DMS153 (cell line): ENCODE measurements at regions not wholly inside any gene's neighbourhood (a gene's known extent, or its start where the extent isn't known, plus 50 kb on each side); places are given as distances from the start of the nearest gene placed in this dataset.

Experiments
- DNase-seq: peaks from one replicate; lab custom pipeline; 2025; lab: John Stamatoyannopoulos, UW

GRCh38 chr10:105982735-105983134, 1181.8 kb downstream of the SORCS1 start:
- DNase-seq: no peak

GRCh38 chr10:105981679-105982078, 1182.8 kb downstream of the SORCS1 start:
- no peak for DNase-seq

GRCh38 chr10:105974803-105975456, 1189.6 kb downstream of the SORCS1 start:
- DNase-seq: no peak

GRCh38 chr10:105973902-105974301, 1190.6 kb downstream of the SORCS1 start:
- no peak for DNase-seq

GRCh38 chr10:105973360-105973759, 1191.1 kb downstream of the SORCS1 start:
- peak; percentile 2 for DNase-seq

GRCh38 chr10:105971460-105971859, 1193.0 kb downstream of the SORCS1 start:
- DNase-seq: no peak

- no peak for DNase-seq
Observed at GRCh38 chr10:105969884-105970377, 1194.6 kb downstream of the SORCS1 start.

- DNase-seq: no peak
Observed at GRCh38 chr10:105968666-105969065, 1195.8 kb downstream of the SORCS1 start.

GRCh38 chr10:105967256-105967655, 1197.2 kb downstream of the SORCS1 start:
- DNase-seq: no peak

GRCh38 chr10:105965141-105965540, 1199.4 kb downstream of the SORCS1 start:
- no peak for DNase-seq

- no peak for DNase-seq
Observed at GRCh38 chr10:105964009-105964408, 1200.5 kb downstream of the SORCS1 start.

- DNase-seq: peak; percentile 10
Observed at GRCh38 chr10:105963334-105963884, 1201.1 kb downstream of the SORCS1 start.

- DNase-seq: no peak
Observed at GRCh38 chr10:105956550-105956949, 1208.0 kb downstream of the SORCS1 start.

- no peak for DNase-seq
Observed at GRCh38 chr10:105953861-105954260, 1210.6 kb downstream of the SORCS1 start.

GRCh38 chr10:105953056-105953455, 1211.5 kb downstream of the SORCS1 start:
- no peak for DNase-seq

- DNase-seq: peak; percentile 29
Observed at GRCh38 chr10:105952153-105952552, 1212.4 kb downstream of the SORCS1 start.

- DNase-seq: peak; percentile 8
Observed at GRCh38 chr10:105950410-105950809, 1214.1 kb downstream of the SORCS1 start.

- no peak for DNase-seq
Observed at GRCh38 chr10:105949721-105950120, 1214.8 kb downstream of the SORCS1 start.

- no peak for DNase-seq
Observed at GRCh38 chr10:105925045-105925785, 1239.3 kb downstream of the SORCS1 start.

- no peak for DNase-seq
Observed at GRCh38 chr10:105921348-105921747, 1243.2 kb downstream of the SORCS1 start.

GRCh38 chr10:105914432-105914831, 1250.1 kb downstream of the SORCS1 start:
- DNase-seq: no peak

GRCh38 chr10:105908701-105909100, 1255.8 kb downstream of the SORCS1 start:
- no peak for DNase-seq

GRCh38 chr10:105885495-105885894, 1244.4 kb downstream of the SORCS3 start:
- no peak for DNase-seq
